Stomach (tissue), 4 donors: ENCODE measurements at regions not wholly inside any gene's neighbourhood (a gene's known extent, or its start where the extent isn't known, plus 50 kb on each side); places are given as distances from the start of the nearest gene placed in this dataset.

Experiments
- CTCF ChIP-seq, 7 experiments: fragments of 450-650 bp in 4 of 7; fragments of 200-600 bp in 3 of 7; sonication (generic) in 3 of 7; IDR thresholded peaks; one replicate each; pipeline ENCODE4 v1.5.1; 2016 to 2019; ENCODE audit warnings: antibody characterized with exemption in 7 of 7, control low read depth in 2 of 7, mild to moderate bottlenecking in 1 of 7
- POLR2A ChIP-seq, 4 donors: fragments of 450-650 bp; IDR thresholded peaks; one replicate each; pipeline ENCODE4 v1.6.1; 2016; ENCODE audit warnings: antibody characterized with exemption in 4 of 4, control low read depth in 2 of 4, mild to moderate bottlenecking in 1 of 4, moderate library complexity in 1 of 4

- TF ChIP-seq POLR2A (IDR thresholded peaks at IDR 0.05), result no peak
- no peak for TF ChIP-seq CTCF (IDR thresholded peaks at IDR 0.05)
Observed at GRCh38 chr16:72285728-72286127, 113.8 kb upstream of the PMFBP1 start.
